Epithelial cell of proximal tubule (primary cell): ENCODE measurements at regions not wholly inside any gene's neighbourhood (a gene's known extent, or its start where the extent isn't known, plus 50 kb on each side); places are given as distances from the start of the nearest gene placed in this dataset.

ENCODE experiments used
- DNase-seq: peaks from one replicate; pipeline ENCODE4 v3.0.0-alpha.2; 2011; ENCODE audit warnings: low read depth
- H3K4me3 ChIP-seq: 2 replicates; pipeline ENCODE4 v1.5.1; 2011; ENCODE audit warnings: low read depth, mild to moderate bottlenecking, low read length
- CTCF ChIP-seq: conservative IDR thresholded peaks from 2 replicates; pipeline ENCODE4 v1.5.1; 2012; ENCODE audit warnings: low read depth, mild to moderate bottlenecking, low read length

- TF ChIP-seq CTCF = no peak
- DNase-seq = no peak
- no peak overlapping the region for H3K4me3 ChIP-seq
These were observed 269.5 kb upstream of the ARID1B start for GRCh38 chr6:156507656-156508055.

GRCh38 chr6:156507106-156507505 is 270.1 kb upstream of the ARID1B start:
- no peak overlapping the region for H3K4me3 ChIP-seq
- DNase-seq = no peak
- no peak for TF ChIP-seq CTCF

- DNase-seq = no peak
- no peak for TF ChIP-seq CTCF
- no peak overlapping the region for H3K4me3 ChIP-seq
These were observed 274.1 kb upstream of the ARID1B start for GRCh38 chr6:156502969-156503504.

- TF ChIP-seq CTCF = no peak
- no peak for DNase-seq
These were observed 279.6 kb upstream of the ARID1B start for GRCh38 chr6:156497618-156498017.

GRCh38 chr6:156487877-156488276 is 289.3 kb upstream of the ARID1B start:
- TF ChIP-seq CTCF = no peak
- H3K4me3 ChIP-seq = no peak overlapping the region
- DNase-seq = no peak

More at GRCh38 chr6:156497618-156498017, 279.6 kb upstream of the ARID1B start:
- H3K4me3 ChIP-seq = no peak overlapping the region

GRCh38 chr6:156485150-156485549 is 292.0 kb upstream of the ARID1B start:
- H3K4me3 ChIP-seq = no peak overlapping the region
- no peak for DNase-seq
- no peak for TF ChIP-seq CTCF

- no peak for TF ChIP-seq CTCF
- DNase-seq = no peak
- H3K4me3 ChIP-seq = no peak overlapping the region
These were observed 302.6 kb upstream of the ARID1B start for GRCh38 chr6:156474507-156475120.
